NCI-H146 treated with DMSO at 0.1 percent for 48 hours (cell line): ENCODE measurements at regions not wholly inside any gene's neighbourhood (a gene's known extent, or its start where the extent isn't known, plus 50 kb on each side); places are given as distances from the start of the nearest gene placed in this dataset.

Experiments
- DNase-seq: peaks from one replicate; lab custom pipeline; 2025; ENCODE audit not compliant: unreplicated experiment; lab: John Stamatoyannopoulos, UW

DNA sequence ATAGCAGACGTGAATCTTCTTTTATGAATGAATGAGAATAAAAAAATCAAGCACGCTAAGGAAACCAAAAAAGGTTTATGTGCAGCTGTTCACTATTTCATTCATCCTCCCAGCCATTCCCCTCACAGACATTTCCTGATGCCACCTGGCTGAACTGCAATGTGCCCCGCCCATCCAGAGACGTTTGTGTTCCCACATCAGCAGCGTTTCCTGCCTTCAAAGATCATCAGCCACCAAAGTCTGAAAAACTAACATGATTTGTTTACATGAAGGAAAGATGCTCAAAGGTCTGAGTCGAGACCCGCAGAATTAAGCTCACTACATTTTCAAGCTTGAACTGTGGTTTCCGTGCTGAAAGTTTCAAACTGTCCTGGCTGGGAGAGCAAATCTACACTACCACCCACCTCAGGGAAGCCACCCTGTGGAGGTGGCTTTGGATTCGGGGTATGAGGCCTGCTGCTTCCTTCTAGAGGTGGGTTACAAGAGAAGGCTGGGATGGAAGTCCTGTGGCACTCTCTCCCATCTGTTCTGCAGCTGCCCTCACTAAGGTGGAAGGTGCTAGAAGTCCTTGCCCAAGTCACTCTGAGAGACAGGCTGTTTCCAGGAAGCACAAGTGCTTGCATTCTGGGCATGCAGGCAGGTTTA, 201.3 kb upstream of the OSR1 start:
- no peak for DNase-seq

DNA sequence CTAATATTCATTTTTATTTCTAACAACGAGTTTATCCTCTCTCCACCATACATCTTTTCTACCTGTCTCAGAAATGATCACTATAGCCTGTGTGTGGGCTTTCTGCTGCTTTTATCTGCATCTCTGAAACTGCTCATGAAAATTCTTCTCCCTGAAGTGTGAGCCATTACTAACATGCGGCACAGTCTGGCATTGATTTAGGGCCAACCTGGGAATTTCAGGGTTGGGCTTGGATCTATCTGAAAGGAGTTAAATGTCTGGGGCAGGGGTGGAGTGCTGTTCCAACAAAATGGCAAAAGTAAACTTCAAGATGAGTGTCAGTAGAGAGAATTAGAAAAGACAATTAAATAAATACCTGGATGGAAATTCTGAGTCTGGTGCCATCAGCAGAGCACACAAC, 198.2 kb upstream of the OSR1 start:
- no peak for DNase-seq

GRCh38 chr2:19554520-19554919, 196.1 kb upstream of the OSR1 start:
- no peak for DNase-seq

DNA sequence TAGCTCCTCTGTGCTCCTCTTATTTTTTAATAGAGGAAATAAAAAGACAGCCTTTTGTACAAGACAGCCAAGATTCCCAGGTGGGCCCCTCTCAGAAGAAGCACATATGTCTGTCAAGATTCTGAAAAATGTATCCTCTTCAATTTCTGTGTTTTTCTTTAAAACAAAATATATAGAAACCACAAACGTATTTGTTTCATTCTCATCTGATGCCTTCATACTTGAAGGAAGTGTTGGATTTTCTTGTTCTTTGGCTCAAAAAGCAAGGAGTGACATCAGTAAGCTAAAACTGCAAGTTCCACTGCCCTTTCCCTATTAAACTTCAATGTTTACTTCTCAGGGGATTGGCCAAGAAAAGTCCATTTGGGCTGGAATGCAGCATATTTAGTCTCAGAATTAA, 193.8 kb upstream of the OSR1 start:
- no peak for DNase-seq

GRCh38 chr2:19550750-19551149, 192.3 kb upstream of the OSR1 start:
- no peak for DNase-seq

GRCh38 chr2:19549821-19550220, 191.4 kb upstream of the OSR1 start:
- DNase-seq = no peak

- no peak for DNase-seq
Measured at GRCh38 chr2:19548116-19548515, 189.7 kb upstream of the OSR1 start.

DNA sequence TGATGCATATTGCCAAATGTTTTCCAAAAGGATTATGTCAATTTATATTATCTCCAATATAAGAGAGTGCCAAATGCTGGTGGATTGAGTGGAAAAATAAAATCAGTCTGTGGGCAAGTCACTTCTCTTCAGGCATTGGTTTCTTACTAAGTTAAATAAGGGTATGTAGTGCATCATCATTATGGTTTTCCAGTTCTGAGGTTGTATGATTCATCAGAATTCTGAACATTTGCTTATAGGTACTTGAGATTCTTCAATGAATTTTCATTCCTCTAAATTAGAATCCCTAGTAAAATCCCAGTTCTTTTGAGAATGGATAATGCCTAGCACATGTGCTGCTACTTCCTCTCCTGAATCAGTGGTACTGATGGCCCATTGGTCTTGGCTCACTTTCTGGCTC, 188.9 kb upstream of the OSR1 start:
- no peak for DNase-seq

DNA sequence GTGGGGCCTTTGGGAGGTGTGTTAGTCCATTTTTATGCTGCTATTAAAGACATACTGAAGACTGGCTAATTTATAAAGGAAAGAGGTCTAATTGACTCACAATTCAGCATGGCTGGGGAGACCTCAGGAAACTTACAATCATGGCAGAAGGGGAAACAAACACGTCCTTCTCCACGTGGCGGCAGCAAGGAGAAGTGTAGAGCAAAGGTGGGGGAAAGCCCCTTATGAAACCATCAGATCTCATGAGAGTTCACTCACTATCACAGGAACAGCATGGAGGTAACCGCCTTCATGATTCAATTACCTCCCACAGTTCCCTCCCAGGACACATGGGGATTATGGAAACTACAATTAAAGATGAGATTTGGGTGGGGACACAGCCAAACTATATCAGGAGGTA, 187.1 kb upstream of the OSR1 start:
- DNase-seq = no peak

- DNase-seq = no peak
Measured at GRCh38 chr2:19543663-19544383, 185.4 kb upstream of the OSR1 start.

DNA sequence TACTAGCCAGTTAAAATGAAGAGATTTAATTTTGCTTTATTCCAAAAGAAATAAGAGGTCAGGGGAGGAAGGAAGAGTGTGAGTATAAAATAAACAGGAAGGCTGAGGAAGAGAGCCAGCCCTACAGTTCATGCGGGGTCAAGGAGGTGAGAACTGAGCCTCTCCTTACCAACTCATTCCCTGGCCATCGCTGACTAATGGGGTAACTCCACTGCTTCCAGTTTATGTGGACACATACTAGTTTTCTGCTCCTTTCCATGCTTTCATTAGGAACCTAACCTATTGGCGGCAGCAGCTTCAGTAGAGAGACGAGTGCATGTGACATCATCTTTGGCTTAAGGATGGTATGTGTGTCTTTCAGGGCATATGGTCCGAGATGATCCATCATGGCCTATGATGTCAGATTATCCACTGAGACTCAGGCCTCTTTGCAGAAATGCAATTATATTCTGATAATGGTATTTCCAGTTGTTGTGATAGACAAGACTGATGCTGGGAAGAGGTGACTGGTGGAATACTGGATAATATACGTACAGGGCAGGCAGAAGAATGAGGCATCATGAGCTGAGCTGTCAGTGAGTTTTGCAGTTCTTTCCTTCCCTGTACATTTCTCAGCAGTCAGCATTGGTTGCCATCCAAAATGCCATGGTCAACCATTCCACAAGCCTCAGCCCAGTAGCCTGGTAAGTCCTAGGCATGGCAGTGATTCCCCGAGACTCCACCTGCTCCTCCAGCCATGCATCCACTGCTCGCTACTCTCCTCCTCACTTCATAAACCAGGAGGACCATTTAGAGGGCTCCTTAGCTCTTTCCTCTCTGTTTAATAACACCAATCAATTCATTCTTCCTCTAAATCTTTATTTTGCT, 184.6 kb upstream of the OSR1 start:
- no peak for DNase-seq

DNA sequence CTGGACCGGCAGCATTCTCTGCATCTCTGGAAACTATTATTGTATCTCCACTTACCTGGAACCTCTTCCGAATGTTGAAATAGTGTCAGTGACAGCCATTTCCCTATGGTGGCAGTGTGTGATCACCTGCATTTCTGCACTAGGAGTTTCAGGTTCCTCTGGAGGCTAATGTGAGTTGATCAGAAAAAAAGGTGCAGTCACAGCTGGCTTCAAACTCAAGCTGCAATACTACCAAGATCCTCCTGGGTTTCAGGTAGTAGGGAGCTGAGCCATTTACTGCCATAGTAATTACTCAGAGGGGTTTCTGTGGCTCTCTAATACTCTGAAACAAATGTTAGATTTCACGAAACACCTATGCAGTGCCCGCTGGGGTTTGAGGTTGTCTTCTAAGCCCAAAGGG, 183.5 kb upstream of the OSR1 start:
- peak; percentile 38 for DNase-seq

- no peak for DNase-seq
Measured at GRCh38 chr2:19540739-19541525, 182.5 kb upstream of the OSR1 start.

GRCh38 chr2:19538411-19538963, 180.1 kb upstream of the OSR1 start:
- DNase-seq = no peak

DNA sequence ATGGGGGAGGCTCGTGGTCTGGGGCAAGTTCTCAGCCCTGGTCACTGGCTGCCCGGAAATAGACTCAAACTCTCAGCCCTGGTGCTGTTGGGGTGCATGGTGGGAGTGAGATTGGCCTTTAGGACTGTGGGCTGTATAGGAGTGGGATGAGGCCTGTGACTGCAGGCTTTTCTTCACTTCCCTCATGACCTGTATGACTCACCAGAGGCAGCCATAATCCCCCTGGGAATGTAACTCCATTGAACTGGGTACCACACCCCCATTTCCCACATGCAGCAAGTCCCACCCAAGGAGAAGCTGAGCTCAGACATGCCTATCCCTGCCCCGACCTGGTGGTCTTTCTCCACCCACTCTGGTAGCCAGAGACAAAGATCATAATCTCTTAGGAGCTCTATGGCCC, 177.7 kb upstream of the OSR1 start:
- no peak for DNase-seq

GRCh38 chr2:19532547-19533196, 174.2 kb upstream of the OSR1 start:
- DNase-seq = no peak

GRCh38 chr2:19529677-19530076, 171.3 kb upstream of the OSR1 start:
- no peak for DNase-seq

GRCh38 chr2:19527771-19528170, 169.3 kb upstream of the OSR1 start:
- no peak for DNase-seq

DNA sequence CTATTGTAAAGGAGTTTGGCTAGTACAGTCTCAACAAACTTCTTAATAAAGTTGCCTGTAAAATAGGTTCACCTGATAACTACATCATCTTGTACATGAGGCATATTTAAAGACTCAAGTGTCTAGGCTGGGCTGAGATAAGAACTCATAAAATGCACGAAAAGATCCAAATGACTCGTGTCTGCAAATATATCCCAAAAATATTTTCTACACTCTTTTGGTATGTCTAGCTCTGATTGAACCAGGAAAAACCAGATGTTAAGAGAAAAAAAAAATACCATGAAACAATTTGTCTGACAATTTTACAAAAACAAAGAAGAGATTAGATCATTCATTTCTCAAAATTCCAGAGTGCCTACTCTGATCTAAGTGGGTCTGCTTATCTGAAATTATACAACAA, 166.9 kb upstream of the OSR1 start:
- DNase-seq = no peak

DNA sequence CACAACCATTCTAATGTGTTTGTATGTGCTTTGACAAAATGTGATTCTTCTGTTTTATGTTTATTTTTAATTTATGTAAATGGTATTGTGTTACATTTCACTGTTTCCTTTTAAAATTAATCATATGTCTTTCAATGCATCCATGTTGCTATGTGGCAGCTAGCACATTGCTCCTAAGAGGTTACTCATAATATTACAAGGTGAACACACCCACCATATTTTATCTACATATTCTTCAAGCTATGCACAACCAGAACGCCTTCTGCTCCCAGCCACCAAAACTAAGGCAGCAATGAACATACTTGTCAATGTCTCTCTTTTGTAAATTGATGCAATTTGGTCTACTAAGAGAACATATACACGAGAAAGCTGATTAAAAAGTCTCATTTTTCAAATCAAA, 160.6 kb upstream of the OSR1 start:
- no peak for DNase-seq
